ENCODE measurements at regions not wholly inside any gene's neighbourhood (a gene's known extent, or its start where the extent isn't known, plus 50 kb on each side); places are given as distances from the start of the nearest gene placed in this dataset.

- TF ChIP-seq ZFX (IDR thresholded peaks at IDR 0.05) (no peak), CTCF (conservative IDR thresholded peaks at IDR 0.05) (no peak)
These were observed 137.0 kb upstream of the RET start for GRCh38 chr10:42939685-42940366.
